Astrocyte (in vitro differentiated cells and primary cell): ENCODE measurements at regions not wholly inside any gene's neighbourhood (a gene's known extent, or its start where the extent isn't known, plus 50 kb on each side); places are given as distances from the start of the nearest gene placed in this dataset.

Source experiments
- DNase-seq: peaks from one replicate; pipeline ENCODE4 v3.0.0-alpha.2; 2010; ENCODE audit warnings: low read depth
- FAIRE-seq: peaks from 2 replicates; lab custom pipeline; 2011; peaks lifted over from hg19 to GRCh38; lab: Jason Lieb, UNC
- H2AFZ ChIP-seq: 2 replicates; pipeline ENCODE4 v1.6.0; 2012; ENCODE audit warnings: low read depth, low read length, inconsistent platforms
- H3K27ac ChIP-seq: 2 replicates; pipeline ENCODE4 v1.5.1; 2011; ENCODE audit warnings: low read depth, low read length, inconsistent platforms
- H3K27me3 ChIP-seq: 2 replicates; pipeline ENCODE4 v1.6.0; 2011; ENCODE audit warnings: low read length, inconsistent platforms; ENCODE audit not compliant: insufficient read depth
- H3K36me3 ChIP-seq: 2 replicates; pipeline ENCODE4 v1.5.1; 2011; ENCODE audit warnings: low read length, inconsistent platforms; ENCODE audit not compliant: insufficient read depth
- H3K4me1 ChIP-seq: 2 replicates; pipeline ENCODE4 v1.5.1; 2011; ENCODE audit warnings: low read length, inconsistent platforms; ENCODE audit not compliant: insufficient read depth
- H3K4me2 ChIP-seq: 2 replicates; pipeline ENCODE4 v1.6.0; 2012; ENCODE audit warnings: low read length, inconsistent platforms
- H3K4me3 ChIP-seq: 2 replicates; pipeline ENCODE4 v1.5.1; 2011; ENCODE audit warnings: low read depth, mild to moderate bottlenecking, low read length, inconsistent platforms; ENCODE audit not compliant: insufficient read depth
- H3K79me2 ChIP-seq: 2 replicates; pipeline ENCODE4 v1.6.0; 2012; ENCODE audit warnings: mild to moderate bottlenecking, low read length, inconsistent platforms; ENCODE audit not compliant: insufficient read depth
- H3K9ac ChIP-seq: 2 replicates; pipeline ENCODE4 v1.6.0; 2012; ENCODE audit warnings: mild to moderate bottlenecking, low read length, inconsistent platforms
- H3K9me3 ChIP-seq: 2 replicates; pipeline ENCODE4 v1.5.1; 2012; ENCODE audit warnings: low read depth, mild to moderate bottlenecking, low read length, inconsistent platforms; ENCODE audit not compliant: insufficient read depth
- H4K20me1 ChIP-seq: 2 replicates; pipeline ENCODE4 v1.6.0; 2012; ENCODE audit warnings: low read length, inconsistent platforms; ENCODE audit not compliant: insufficient read depth
- H3K27ac Mint-ChIP-seq: one replicate; pipeline ENCODE4 v1.8.0; 2021; ENCODE audit warnings: mild to moderate bottlenecking, mixed read lengths; ENCODE audit not compliant: unreplicated experiment
- H3K27me3 Mint-ChIP-seq: one replicate; pipeline ENCODE4 v1.8.0; 2021; ENCODE audit warnings: low read depth, mixed read lengths; ENCODE audit not compliant: unreplicated experiment
- H3K36me3 Mint-ChIP-seq: one replicate; pipeline ENCODE4 v1.8.0; 2021; ENCODE audit warnings: low read depth, mixed read lengths; ENCODE audit not compliant: unreplicated experiment
- H3K4me1 Mint-ChIP-seq: one replicate; pipeline ENCODE4 v1.8.0; 2021; ENCODE audit warnings: low read depth, mixed read lengths; ENCODE audit not compliant: unreplicated experiment
- H3K4me3 Mint-ChIP-seq: one replicate; pipeline ENCODE4 v1.8.0; 2021; ENCODE audit warnings: mild to moderate bottlenecking, moderate library complexity, mixed read lengths; ENCODE audit not compliant: unreplicated experiment
- H3K9me3 Mint-ChIP-seq: one replicate; pipeline ENCODE4 v1.8.0; 2021; ENCODE audit warnings: mild to moderate bottlenecking, mixed read lengths; ENCODE audit not compliant: unreplicated experiment
- EZH2 ChIP-seq: IDR thresholded peaks from 2 replicates; pipeline ENCODE4 v1.6.1; 2012; ENCODE audit warnings: mild to moderate bottlenecking, low read length, inconsistent platforms; ENCODE audit not compliant: insufficient read depth
- TF ChIP-seq, protein P1 (sequence below): IDR thresholded peaks from 2 replicates; pipeline ENCODE4 v1.5.1; 2011; ENCODE audit warnings: low read depth, mild to moderate bottlenecking, inconsistent platforms, low read length, moderate library complexity; ENCODE audit not compliant: insufficient read depth

DNA sequence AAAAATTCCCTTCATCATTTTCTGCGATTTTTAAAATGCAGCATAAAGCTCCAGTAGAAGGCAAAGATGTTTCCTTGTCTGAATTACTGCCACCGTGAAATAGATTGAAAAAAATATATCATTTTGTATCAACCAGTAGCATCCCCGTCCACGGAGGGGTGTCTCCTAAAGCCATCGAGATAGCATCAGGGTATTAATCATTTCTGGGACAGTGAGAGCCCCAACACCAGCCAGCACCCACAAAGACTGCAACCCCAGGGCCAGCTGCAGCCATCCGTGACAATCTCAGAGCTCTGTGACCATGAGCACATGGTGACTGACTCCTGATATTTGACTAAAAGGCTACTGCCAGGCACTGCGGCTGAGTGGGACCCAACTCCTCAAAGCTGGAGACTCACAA is 64.1 kb upstream of the SIX3 start:
- Histone ChIP-seq H4K20me1 (no peaks in the 10 kb centered on the region), H3K27ac (no peak overlapping the region), H3K9ac (no peak overlapping the region), H3K4me2 (no peak overlapping the region), H3K79me2 (no peaks in the 10 kb centered on the region), H3K27me3 (peaks cover 2% of the 10 kb centered on the region), H3K4me1 (no peaks in the 10 kb centered on the region), H2AFZ (no peak overlapping the region), H3K36me3 (no peaks in the 10 kb centered on the region), H3K4me3 (no peak overlapping the region), H3K9me3 (no peaks in the 10 kb centered on the region)
- TF ChIP-seq EZH2, result no peak
- TF ChIP-seq, protein P1, sequence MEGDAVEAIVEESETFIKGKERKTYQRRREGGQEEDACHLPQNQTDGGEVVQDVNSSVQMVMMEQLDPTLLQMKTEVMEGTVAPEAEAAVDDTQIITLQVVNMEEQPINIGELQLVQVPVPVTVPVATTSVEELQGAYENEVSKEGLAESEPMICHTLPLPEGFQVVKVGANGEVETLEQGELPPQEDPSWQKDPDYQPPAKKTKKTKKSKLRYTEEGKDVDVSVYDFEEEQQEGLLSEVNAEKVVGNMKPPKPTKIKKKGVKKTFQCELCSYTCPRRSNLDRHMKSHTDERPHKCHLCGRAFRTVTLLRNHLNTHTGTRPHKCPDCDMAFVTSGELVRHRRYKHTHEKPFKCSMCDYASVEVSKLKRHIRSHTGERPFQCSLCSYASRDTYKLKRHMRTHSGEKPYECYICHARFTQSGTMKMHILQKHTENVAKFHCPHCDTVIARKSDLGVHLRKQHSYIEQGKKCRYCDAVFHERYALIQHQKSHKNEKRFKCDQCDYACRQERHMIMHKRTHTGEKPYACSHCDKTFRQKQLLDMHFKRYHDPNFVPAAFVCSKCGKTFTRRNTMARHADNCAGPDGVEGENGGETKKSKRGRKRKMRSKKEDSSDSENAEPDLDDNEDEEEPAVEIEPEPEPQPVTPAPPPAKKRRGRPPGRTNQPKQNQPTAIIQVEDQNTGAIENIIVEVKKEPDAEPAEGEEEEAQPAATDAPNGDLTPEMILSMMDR, result no peak
- H3K4me3 Mint-ChIP-seq, result no peak overlapping the region
- peaks cover 20% of the 10 kb centered on the region for H3K27me3 Mint-ChIP-seq
- no peak for DNase-seq
- H3K27ac Mint-ChIP-seq, result no peak overlapping the region
- no peak for FAIRE-seq
- H3K36me3 Mint-ChIP-seq, result no peaks in the 10 kb centered on the region
- no peaks in the 10 kb centered on the region for H3K9me3 Mint-ChIP-seq
- no peaks in the 10 kb centered on the region for H3K4me1 Mint-ChIP-seq

DNA sequence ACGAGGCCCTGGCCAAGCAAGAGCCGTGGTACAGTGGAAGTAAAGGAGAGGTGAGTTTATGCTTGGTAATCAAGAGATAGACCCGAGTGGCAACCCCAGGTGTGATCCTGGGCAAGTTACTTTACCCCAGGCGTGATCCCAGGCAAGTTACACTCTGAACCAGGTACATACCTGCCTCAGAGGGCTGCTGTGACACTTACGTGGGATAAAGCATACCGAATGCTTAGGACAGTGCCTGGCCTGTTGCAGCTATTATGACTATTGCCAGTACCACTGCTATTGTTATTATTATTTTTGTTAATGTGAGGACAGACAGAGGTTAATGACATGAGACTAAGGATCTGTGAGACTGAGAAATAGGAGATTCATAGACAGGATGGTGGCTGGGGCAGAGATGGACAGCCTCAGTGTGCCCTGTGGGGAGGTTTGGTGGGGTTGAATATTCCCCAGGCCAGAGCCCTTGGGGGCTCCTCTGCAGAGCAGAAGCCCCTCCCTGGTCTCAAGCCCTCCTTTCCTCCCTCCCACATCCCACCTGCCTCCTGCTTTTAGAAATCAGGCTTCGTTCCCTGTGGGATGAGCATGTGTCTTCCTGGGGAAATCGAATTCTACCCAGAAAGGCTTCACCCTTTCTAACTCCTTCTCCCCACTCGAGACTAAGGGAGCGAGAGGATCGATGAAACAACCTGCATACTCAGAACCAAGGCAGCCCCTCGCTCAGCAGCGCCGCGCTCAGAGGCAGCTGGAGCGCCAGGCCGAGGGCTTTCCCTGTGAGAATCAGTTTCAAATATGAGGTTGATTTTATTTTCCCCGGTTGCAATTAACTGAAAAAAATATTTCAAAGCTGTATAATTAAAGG is 62.0 kb upstream of the SIX3 start:
- H3K9me3 ChIP-seq, result no peaks in the 10 kb centered on the region
- H3K27me3 ChIP-seq, result peaks cover 10% of the 10 kb centered on the region
- FAIRE-seq, result no peak
- no peak overlapping the region for H2AFZ ChIP-seq
- Mint-ChIP-seq H3K27ac (no peak overlapping the region), H3K9me3 (no peaks in the 10 kb centered on the region), H3K36me3 (no peaks in the 10 kb centered on the region), H3K4me3 (no peak overlapping the region), H3K4me1 (no peaks in the 10 kb centered on the region), H3K27me3 (peaks cover 19% of the 10 kb centered on the region)
- no peaks in the 10 kb centered on the region for H3K4me1 ChIP-seq
- no peak overlapping the region for H3K9ac ChIP-seq
- H3K27ac ChIP-seq, result no peak overlapping the region
- TF ChIP-seq EZH2, result no peak
- TF ChIP-seq, protein P1, result no peak
- no peak overlapping the region for H3K4me2 ChIP-seq
- DNase-seq, result no peak
- H4K20me1 ChIP-seq, result no peaks in the 10 kb centered on the region
- H3K36me3 ChIP-seq, result no peaks in the 10 kb centered on the region
- H3K4me3 ChIP-seq, result no peak overlapping the region
- no peaks in the 10 kb centered on the region for H3K79me2 ChIP-seq

DNA sequence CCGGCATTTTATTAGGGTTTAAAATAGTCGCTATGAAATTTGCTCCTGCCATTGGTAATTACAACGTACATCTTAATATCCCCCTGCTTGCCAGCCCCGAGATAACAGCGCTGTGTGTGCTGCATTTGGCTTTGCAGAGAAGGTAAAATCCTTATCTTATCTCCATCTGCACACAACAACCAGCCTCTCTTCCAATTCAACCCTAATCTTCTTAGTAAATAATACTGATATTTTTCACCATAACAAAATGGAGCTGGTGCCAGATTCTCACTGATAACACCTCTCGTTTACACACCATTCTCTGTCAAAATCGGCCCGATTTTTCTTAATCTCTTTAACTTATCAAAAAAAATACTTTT is 61.4 kb upstream of the SIX3 start:
- Histone ChIP-seq H4K20me1 (no peaks in the 10 kb centered on the region), H3K27me3 (peaks cover 10% of the 10 kb centered on the region), H2AFZ (no peak overlapping the region), H3K9ac (no peak overlapping the region), H3K4me2 (no peak overlapping the region), H3K27ac (no peak overlapping the region), H3K9me3 (no peaks in the 10 kb centered on the region), H3K4me3 (no peak overlapping the region), H3K4me1 (no peaks in the 10 kb centered on the region), H3K79me2 (no peaks in the 10 kb centered on the region), H3K36me3 (no peaks in the 10 kb centered on the region)
- H3K27me3 Mint-ChIP-seq, result peaks cover 21% of the 10 kb centered on the region
- FAIRE-seq, result no peak
- no peaks in the 10 kb centered on the region for H3K36me3 Mint-ChIP-seq
- no peaks in the 10 kb centered on the region for H3K4me1 Mint-ChIP-seq
- H3K27ac Mint-ChIP-seq, result no peak overlapping the region
- no peak overlapping the region for H3K4me3 Mint-ChIP-seq
- no peak for TF ChIP-seq EZH2
- TF ChIP-seq, protein P1, result no peak
- no peak for DNase-seq
- no peaks in the 10 kb centered on the region for H3K9me3 Mint-ChIP-seq
